ENCODE measurements at regions not wholly inside any gene's neighbourhood (a gene's known extent, or its start where the extent isn't known, plus 50 kb on each side); places are given as distances from the start of the nearest gene placed in this dataset.
A peak's percentile ranks its signal among the peaks of the same experiment; 100 is the strongest.
"Not testable (repeated sequence)": the region's sequence is repeated elsewhere in the genome, so short reads cannot be mapped to it uniquely, and the experiment has no call there.

DNA sequence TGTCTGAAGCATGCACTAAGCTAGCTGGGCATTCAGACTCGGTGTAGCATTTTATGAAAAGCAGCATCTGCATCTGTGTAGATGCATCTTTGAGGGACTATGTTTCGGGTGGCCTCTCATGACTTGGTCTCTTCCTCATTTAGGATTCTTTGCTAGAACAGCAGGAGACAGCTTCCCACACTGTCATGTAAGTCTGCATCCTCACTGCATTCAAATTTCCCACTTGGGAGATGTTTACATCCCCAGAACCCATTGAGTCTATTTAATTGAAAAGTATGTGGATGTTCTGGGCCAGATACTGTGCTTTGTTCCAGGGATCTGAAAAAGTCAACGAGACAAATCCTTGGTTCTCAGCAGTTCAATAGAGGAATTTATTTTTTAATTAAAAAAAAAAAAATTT, 198.6 kb upstream of the EEF2KMT start:
- TF ChIP-seq, protein P1, sequence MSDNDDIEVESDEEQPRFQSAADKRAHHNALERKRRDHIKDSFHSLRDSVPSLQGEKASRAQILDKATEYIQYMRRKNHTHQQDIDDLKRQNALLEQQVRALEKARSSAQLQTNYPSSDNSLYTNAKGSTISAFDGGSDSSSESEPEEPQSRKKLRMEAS (IDR thresholded peaks at IDR 0.05; ENCODE audit: low read depth, low read length), result no peak
- TF ChIP-seq MYC (IDR thresholded peaks at IDR 0.05; ENCODE audit: low read depth, low read length) (no peak), POLR2A (IDR thresholded peaks at IDR 0.05; ENCODE audit: extremely low read depth, insufficient read length) (no peak)
- TF ChIP-seq, protein P2, sequence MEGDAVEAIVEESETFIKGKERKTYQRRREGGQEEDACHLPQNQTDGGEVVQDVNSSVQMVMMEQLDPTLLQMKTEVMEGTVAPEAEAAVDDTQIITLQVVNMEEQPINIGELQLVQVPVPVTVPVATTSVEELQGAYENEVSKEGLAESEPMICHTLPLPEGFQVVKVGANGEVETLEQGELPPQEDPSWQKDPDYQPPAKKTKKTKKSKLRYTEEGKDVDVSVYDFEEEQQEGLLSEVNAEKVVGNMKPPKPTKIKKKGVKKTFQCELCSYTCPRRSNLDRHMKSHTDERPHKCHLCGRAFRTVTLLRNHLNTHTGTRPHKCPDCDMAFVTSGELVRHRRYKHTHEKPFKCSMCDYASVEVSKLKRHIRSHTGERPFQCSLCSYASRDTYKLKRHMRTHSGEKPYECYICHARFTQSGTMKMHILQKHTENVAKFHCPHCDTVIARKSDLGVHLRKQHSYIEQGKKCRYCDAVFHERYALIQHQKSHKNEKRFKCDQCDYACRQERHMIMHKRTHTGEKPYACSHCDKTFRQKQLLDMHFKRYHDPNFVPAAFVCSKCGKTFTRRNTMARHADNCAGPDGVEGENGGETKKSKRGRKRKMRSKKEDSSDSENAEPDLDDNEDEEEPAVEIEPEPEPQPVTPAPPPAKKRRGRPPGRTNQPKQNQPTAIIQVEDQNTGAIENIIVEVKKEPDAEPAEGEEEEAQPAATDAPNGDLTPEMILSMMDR (IDR thresholded peaks at IDR 0.05; ENCODE audit: low read depth, low read length), result no peak
- no peak overlapping the region for H3K4me3 ChIP-seq (ENCODE audit: low read depth, low read length)
- DNase-seq (ENCODE audit: low read depth), result no peak

DNA sequence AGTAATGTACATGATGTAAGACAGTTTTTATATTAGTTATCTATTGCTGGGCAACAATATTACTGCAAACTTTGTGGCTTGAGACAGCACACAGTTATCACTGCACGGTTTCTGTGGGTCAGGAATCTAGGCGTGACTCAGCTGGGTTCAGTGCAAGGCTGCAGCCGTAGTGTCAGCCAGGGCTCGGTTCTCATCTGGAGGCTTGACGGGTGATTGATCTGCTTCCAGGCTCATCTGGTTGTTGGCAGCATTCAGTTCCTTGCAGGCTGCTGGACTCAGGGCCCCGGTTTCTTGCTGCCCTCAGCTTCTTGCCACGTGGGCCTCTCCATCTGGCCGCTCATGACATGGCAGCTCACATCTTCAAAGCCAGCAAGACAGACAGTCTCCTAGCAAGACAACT, 197.7 kb upstream of the EEF2KMT start:
- not testable (repeated sequence) for DNase-seq (ENCODE audit: low read depth); H3K4me3 ChIP-seq (ENCODE audit: low read depth, low read length)

GRCh38 chr16:5282152-5282551, 184.6 kb upstream of the EEF2KMT start:
- DNase-seq (ENCODE audit: low read depth), result not testable (repeated sequence)

DNA sequence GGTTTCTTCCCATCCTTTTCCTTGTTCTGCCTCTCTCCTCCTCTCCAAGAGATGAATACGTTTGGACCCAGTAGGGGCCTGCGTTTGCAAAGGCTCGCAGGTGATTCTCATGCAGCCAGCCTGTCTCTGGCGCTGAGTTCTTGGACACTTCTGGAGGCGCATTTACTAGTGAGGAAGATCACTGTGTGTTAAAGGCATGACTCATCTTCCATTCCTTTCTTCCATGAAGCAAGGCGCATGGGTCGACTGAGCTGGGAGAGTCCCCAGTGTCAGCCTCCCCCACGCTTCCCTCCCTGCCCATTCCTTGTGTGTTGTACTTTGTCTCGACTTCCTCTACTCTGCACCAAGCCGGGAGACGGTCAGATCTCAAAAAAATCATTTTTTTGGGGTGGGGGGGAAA, 159.9 kb upstream of the EEF2KMT start:
- TF ChIP-seq MYC (IDR thresholded peaks at IDR 0.05; ENCODE audit: low read depth, low read length) (no peak), POLR2A (IDR thresholded peaks at IDR 0.05; ENCODE audit: extremely low read depth, insufficient read length) (no peak)
- TF ChIP-seq, protein P2 (IDR thresholded peaks at IDR 0.05; ENCODE audit: low read depth, low read length), result no peak
- TF ChIP-seq, protein P1 (IDR thresholded peaks at IDR 0.05; ENCODE audit: low read depth, low read length), result no peak
- H3K4me3 ChIP-seq (ENCODE audit: low read depth, low read length), result no peak overlapping the region
- no peak for DNase-seq (ENCODE audit: low read depth)

More at GRCh38 chr16:5282152-5282551, 184.6 kb upstream of the EEF2KMT start:
- not testable (repeated sequence) for H3K4me3 ChIP-seq (ENCODE audit: low read depth, low read length)

DNA sequence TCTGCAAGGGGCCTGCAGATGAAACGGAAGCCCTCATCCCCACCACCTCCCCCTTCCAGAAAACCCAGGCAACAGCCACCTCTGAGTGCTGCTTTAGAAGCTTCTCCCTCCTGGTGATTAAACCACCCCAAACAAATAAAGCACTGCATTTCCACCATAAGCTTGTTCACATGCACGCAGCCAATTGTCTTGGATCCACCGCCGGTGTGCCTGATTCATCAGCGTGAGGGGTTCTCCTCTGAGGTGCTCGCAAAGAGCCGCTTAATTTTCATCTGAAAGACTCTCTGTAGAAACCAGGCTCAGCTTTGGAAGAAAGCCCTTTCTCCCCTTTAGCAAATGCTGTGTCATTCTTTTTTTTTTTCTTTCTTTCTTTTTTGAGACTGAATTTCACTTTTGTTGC, 155.2 kb upstream of the EEF2KMT start:
- TF ChIP-seq, protein P2 (IDR thresholded peaks at IDR 0.05; ENCODE audit: low read depth, low read length), result no peak
- TF ChIP-seq POLR2A (IDR thresholded peaks at IDR 0.05; ENCODE audit: extremely low read depth, insufficient read length) (no peak), MYC (IDR thresholded peaks at IDR 0.05; ENCODE audit: low read depth, low read length) (no peak)
- TF ChIP-seq, protein P1 (IDR thresholded peaks at IDR 0.05; ENCODE audit: low read depth, low read length), result no peak
- DNase-seq (ENCODE audit: low read depth), result no peak
- no peak overlapping the region for H3K4me3 ChIP-seq (ENCODE audit: low read depth, low read length)

GRCh38 chr16:5247403-5247802, 149.8 kb upstream of the EEF2KMT start:
- not testable (repeated sequence) for DNase-seq (ENCODE audit: low read depth); H3K4me3 ChIP-seq (ENCODE audit: low read depth, low read length)

DNA sequence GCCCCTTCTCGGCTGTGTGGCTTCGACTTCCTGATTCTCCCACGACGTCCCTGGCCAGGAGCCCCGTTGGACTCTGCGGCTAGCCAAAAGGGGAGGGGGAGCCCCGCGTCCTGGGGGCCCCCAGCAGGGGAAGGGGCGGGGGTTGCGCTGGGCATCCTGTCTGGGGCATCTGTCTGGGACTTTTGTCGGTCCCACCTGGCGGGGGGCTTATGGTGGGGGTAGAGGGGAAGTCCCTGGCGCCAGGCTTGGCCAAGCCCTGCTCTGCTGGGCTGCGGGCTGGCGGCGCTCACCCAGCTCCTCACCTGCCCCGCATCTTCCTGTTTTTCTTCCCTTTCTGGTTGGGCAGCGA, 142.7 kb upstream of the EEF2KMT start:
- H3K4me3 ChIP-seq (ENCODE audit: low read depth, low read length); DNase-seq (ENCODE audit: low read depth): not testable (repeated sequence)

GRCh38 chr16:5239472-5240277, 142.1 kb upstream of the EEF2KMT start:
- DNase-seq (ENCODE audit: low read depth), result peak; percentile 25
- H3K4me3 ChIP-seq (ENCODE audit: low read depth, low read length), result not testable (repeated sequence)

DNA sequence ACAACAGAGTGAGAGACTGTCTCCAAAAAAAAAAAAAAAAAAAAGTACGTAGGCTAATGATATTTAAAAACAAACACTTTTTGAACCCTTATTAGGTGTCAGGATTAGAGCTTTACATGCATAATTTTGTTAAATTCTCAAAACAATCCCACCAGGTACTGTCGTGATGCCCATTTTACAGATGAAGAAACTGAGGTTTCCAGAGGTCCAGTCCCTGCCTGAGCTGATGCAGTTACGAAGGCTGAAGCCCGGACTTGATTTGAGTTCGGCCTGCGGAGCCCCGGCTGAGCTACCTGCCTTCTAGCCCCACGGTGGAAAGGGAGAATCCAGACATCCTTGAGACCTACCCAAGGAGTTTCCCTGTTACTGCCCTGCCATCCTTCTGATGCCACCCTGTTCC, 137.5 kb upstream of the EEF2KMT start:
- no peak for TF ChIP-seq POLR2A (IDR thresholded peaks at IDR 0.05; ENCODE audit: extremely low read depth, insufficient read length)
- TF ChIP-seq, protein P1 (IDR thresholded peaks at IDR 0.05; ENCODE audit: low read depth, low read length), result no peak
- TF ChIP-seq, protein P2 (IDR thresholded peaks at IDR 0.05; ENCODE audit: low read depth, low read length), result no peak
- no peak for TF ChIP-seq MYC (IDR thresholded peaks at IDR 0.05; ENCODE audit: low read depth, low read length)
- no peak for DNase-seq (ENCODE audit: low read depth)
- no peak overlapping the region for H3K4me3 ChIP-seq (ENCODE audit: low read depth, low read length)
